ENCODE measurements at regions not wholly inside any gene's neighbourhood (a gene's known extent, or its start where the extent isn't known, plus 50 kb on each side); places are given as distances from the start of the nearest gene placed in this dataset.

DNA sequence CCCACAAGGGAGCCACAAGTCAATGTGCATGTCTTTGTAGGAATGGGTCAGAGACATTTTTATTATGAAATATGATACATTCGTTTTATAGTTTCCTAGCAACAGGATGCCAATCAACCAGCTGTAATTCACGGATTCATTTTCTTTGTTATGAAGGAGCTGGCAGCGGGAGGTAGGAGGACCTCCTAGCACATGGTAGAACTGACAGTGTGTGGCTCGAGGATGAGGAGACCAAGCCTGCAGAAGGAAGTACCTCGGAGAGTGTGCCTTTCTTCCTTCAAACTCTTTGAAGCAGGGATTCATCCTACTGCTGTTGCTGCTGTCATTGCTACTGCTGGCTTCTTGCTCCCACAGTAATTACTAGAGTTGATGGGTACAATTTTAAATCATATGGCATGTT, 504.8 kb upstream of the KLHL29 start:
- CTCF ChIA-PET, result no interaction called here
- Histone ChIP-seq H3K9me3 (ENCODE audit: control insufficient read depth, insufficient read depth, low read depth, low read length) (no peaks in the 10 kb centered on the region), H3K36me3 (ENCODE audit: control insufficient read depth in 2 of 2, insufficient read depth in 1 of 2, low read length in 2 of 2) (no peaks in the 10 kb centered on the region), H3K4me3 (ENCODE audit: low read depth, low read length) (no peak overlapping the region), H3K27ac (ENCODE audit: extremely low read depth, low read depth, low read length) (no peak overlapping the region), H3K4me1 (ENCODE audit: control insufficient read depth, insufficient read depth, low read length) (no peaks in the 10 kb centered on the region)
- TF ChIP-seq ZNF792 (tag by site-specific recombination; IDR thresholded peaks at IDR 0.05) (no peak), GLI4 (tag by site-specific recombination; IDR thresholded peaks at IDR 0.05) (no peak), ZNF558 (tag by site-specific recombination; IDR thresholded peaks at IDR 0.05) (no peak), EGR2 (tag by site-specific recombination; IDR thresholded peaks at IDR 0.05; ENCODE audit: low read depth) (no peak), ZNF664 (tag by site-specific recombination; IDR thresholded peaks at IDR 0.05) (no peak), HOXC10 (CRISPR knock-in tag; IDR thresholded peaks at IDR 0.05) (no peak), ZNF544 (tag by site-specific recombination; IDR thresholded peaks at IDR 0.05) (no peak)
- TF ChIP-seq, protein P1, sequence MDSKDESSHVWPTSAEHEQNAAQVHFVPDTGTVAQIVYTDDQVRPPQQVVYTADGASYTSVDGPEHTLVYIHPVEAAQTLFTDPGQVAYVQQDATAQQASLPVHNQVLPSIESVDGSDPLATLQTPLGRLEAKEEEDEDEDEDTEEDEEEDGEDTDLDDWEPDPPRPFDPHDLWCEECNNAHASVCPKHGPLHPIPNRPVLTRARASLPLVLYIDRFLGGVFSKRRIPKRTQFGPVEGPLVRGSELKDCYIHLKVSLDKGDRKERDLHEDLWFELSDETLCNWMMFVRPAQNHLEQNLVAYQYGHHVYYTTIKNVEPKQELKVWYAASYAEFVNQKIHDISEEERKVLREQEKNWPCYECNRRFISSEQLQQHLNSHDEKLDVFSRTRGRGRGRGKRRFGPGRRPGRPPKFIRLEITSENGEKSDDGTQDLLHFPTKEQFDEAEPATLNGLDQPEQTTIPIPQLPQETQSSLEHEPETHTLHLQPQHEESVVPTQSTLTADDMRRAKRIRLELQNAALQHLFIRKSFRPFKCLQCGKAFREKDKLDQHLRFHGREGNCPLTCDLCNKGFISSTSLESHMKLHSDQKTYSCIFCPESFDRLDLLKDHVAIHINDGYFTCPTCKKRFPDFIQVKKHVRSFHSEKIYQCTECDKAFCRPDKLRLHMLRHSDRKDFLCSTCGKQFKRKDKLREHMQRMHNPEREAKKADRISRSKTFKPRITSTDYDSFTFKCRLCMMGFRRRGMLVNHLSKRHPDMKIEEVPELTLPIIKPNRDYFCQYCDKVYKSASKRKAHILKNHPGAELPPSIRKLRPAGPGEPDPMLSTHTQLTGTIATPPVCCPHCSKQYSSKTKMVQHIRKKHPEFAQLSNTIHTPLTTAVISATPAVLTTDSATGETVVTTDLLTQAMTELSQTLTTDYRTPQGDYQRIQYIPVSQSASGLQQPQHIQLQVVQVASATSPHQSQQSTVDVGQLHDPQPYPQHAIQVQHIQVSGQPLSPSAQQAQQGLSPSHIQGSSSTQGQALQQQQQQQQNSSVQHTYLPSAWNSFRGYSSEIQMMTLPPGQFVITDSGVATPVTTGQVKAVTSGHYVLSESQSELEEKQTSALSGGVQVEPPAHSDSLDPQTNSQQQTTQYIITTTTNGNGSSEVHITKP (tag by site-specific recombination; IDR thresholded peaks at IDR 0.05), result no peak
- TF ChIP-seq, protein P2, sequence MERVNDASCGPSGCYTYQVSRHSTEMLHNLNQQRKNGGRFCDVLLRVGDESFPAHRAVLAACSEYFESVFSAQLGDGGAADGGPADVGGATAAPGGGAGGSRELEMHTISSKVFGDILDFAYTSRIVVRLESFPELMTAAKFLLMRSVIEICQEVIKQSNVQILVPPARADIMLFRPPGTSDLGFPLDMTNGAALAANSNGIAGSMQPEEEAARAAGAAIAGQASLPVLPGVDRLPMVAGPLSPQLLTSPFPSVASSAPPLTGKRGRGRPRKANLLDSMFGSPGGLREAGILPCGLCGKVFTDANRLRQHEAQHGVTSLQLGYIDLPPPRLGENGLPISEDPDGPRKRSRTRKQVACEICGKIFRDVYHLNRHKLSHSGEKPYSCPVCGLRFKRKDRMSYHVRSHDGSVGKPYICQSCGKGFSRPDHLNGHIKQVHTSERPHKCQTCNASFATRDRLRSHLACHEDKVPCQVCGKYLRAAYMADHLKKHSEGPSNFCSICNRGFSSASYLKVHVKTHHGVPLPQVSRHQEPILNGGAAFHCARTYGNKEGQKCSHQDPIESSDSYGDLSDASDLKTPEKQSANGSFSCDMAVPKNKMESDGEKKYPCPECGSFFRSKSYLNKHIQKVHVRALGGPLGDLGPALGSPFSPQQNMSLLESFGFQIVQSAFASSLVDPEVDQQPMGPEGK (tag by site-specific recombination; IDR thresholded peaks at IDR 0.05), result no peak
- TF ChIP-seq, protein P3, sequence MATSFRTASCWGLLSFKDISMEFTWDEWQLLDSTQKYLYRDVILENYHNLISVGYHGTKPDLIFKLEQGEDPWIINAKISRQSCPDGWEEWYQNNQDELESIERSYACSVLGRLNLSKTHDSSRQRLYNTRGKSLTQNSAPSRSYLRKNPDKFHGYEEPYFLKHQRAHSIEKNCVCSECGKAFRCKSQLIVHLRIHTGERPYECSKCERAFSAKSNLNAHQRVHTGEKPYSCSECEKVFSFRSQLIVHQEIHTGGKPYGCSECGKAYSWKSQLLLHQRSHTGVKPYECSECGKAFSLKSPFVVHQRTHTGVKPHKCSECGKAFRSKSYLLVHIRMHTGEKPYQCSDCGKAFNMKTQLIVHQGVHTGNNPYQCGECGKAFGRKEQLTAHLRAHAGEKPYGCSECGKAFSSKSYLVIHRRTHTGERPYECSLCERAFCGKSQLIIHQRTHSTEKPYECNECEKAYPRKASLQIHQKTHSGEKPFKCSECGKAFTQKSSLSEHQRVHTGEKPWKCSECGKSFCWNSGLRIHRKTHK (tag by site-specific recombination; IDR thresholded peaks at IDR 0.05), result no peak
- POLR2A ChIA-PET, result no interaction called here

DNA sequence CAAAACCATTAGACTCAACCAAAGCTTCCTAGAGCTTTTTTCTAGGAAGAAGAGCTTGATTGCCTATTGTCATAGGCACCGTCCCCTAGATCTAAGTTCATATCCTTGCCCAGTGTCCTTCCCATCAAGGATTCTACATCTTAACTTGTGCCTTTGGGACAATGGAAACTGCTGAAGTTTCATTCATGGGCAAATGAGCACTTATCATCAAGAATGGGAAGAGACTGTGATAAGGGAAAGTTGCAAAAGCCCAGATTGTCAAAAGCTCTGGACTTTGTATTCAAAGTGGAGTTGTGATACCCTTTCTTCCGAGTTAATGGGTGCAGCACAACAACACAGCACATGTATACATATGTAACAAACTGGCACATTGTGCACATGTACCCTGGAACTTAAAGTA, 503.0 kb upstream of the KLHL29 start:
- H3K36me3 ChIP-seq (ENCODE audit: control insufficient read depth in 2 of 2, insufficient read depth in 1 of 2, low read length in 2 of 2), result no peaks in the 10 kb centered on the region
- H3K4me1 ChIP-seq (ENCODE audit: control insufficient read depth, insufficient read depth, low read length), result no peaks in the 10 kb centered on the region
- H3K9me3 ChIP-seq (ENCODE audit: control insufficient read depth, insufficient read depth, low read depth, low read length), result no peaks in the 10 kb centered on the region
- H3K4me3 ChIP-seq (ENCODE audit: low read depth, low read length), result no peak overlapping the region
- no peak for TF ChIP-seq ZNF114 (tag by site-specific recombination; IDR thresholded peaks at IDR 0.05)
- no peak for TF ChIP-seq ZNF530 (tag by site-specific recombination; IDR thresholded peaks at IDR 0.05; ENCODE audit: low read depth)
- no peak for TF ChIP-seq SP3 (tag by site-specific recombination; IDR thresholded peaks at IDR 0.05)
- no peak for TF ChIP-seq EGR2 (tag by site-specific recombination; IDR thresholded peaks at IDR 0.05; ENCODE audit: low read depth)
- no peak for TF ChIP-seq ZNF747 (tag by site-specific recombination; IDR thresholded peaks at IDR 0.05)
- POLR2A ChIA-PET, result no interaction called here
- CTCF ChIA-PET, result interaction anchor here (1.0 kb wide), 1 partner anchor 22 kb away, joined by 4 read pairs; no protein-coding TSS in a partner anchor
- no peak overlapping the region for H3K27ac ChIP-seq (ENCODE audit: extremely low read depth, low read depth, low read length)

DNA sequence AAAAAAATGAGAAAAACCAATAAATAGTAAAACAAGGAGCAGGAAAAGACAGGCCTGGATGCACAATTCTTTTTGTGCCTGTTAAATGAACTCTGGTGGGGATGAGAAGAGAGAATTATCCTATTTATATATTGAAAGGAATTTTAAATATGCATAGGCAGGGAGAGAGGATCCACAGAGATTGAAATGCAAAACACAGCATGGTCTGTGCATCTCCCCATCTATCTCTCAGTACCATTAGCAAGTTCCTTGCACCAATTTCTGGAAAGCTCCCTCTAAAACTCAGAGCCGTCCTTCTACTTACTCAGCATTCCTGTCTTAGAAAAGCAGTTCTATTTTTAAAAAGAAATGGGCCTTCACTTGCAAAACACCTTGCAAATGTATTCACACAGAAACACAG, 502.3 kb upstream of the KLHL29 start:
- Histone ChIP-seq H3K9me3 (ENCODE audit: control insufficient read depth, insufficient read depth, low read depth, low read length) (no peaks in the 10 kb centered on the region), H3K4me3 (ENCODE audit: low read depth, low read length) (no peak overlapping the region), H3K27ac (ENCODE audit: extremely low read depth, low read depth, low read length) (no peak overlapping the region), H3K4me1 (ENCODE audit: control insufficient read depth, insufficient read depth, low read length) (no peaks in the 10 kb centered on the region), H3K36me3 (ENCODE audit: control insufficient read depth in 2 of 2, insufficient read depth in 1 of 2, low read length in 2 of 2) (no peaks in the 10 kb centered on the region)
- ChIA-PET POLR2A (no interaction called here), CTCF (interaction anchor here (1.0 kb wide), 1 partner anchor 21 kb away, joined by 4 read pairs; no protein-coding TSS in a partner anchor)
- TF ChIP-seq ZNF132 (tag by site-specific recombination; IDR thresholded peaks at IDR 0.05; ENCODE audit: borderline replicate concordance), result no peak
- no peak for TF ChIP-seq ZNF404 (tag by site-specific recombination; IDR thresholded peaks at IDR 0.05)
- TF ChIP-seq, protein P4, sequence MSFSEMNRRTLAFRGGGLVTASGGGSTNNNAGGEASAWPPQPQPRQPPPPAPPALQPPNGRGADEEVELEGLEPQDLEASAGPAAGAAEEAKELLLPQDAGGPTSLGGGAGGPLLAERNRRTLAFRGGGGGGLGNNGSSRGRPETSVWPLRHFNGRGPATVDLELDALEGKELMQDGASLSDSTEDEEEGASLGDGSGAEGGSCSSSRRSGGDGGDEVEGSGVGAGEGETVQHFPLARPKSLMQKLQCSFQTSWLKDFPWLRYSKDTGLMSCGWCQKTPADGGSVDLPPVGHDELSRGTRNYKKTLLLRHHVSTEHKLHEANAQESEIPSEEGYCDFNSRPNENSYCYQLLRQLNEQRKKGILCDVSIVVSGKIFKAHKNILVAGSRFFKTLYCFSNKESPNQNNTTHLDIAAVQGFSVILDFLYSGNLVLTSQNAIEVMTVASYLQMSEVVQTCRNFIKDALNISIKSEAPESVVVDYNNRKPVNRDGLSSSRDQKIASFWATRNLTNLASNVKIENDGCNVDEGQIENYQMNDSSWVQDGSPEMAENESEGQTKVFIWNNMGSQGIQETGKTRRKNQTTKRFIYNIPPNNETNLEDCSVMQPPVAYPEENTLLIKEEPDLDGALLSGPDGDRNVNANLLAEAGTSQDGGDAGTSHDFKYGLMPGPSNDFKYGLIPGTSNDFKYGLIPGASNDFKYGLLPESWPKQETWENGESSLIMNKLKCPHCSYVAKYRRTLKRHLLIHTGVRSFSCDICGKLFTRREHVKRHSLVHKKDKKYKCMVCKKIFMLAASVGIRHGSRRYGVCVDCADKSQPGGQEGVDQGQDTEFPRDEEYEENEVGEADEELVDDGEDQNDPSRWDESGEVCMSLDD (tag by site-specific recombination; IDR thresholded peaks at IDR 0.05), result no peak
- TF ChIP-seq ZNF670 (tag by site-specific recombination; IDR thresholded peaks at IDR 0.05; ENCODE audit: low read depth), result no peak
- TF ChIP-seq ZNF544 (tag by site-specific recombination; IDR thresholded peaks at IDR 0.05), result no peak
- no peak for TF ChIP-seq GFI1B (tag by site-specific recombination; IDR thresholded peaks at IDR 0.05)
- no peak for TF ChIP-seq ZBTB20 (tag by site-specific recombination; IDR thresholded peaks at IDR 0.05)
- no peak for TF ChIP-seq ZNF626 (tag by site-specific recombination; IDR thresholded peaks at IDR 0.05)
- no peak for TF ChIP-seq ZNF837 (tag by site-specific recombination; IDR thresholded peaks at IDR 0.05)
- TF ChIP-seq ZNF433 (tag by site-specific recombination; IDR thresholded peaks at IDR 0.05; ENCODE audit: low read depth), result no peak
- no peak for TF ChIP-seq ZNF707 (tag by site-specific recombination; IDR thresholded peaks at IDR 0.05)

Measured in HEK293 (cell line).